ENCODE measurements at regions not wholly inside any gene's neighbourhood (a gene's known extent, or its start where the extent isn't known, plus 50 kb on each side); places are given as distances from the start of the nearest gene placed in this dataset.
A peak's percentile ranks its signal among the peaks of the same experiment; 100 is the strongest.

GRCh38 chr3:159925248-159925647, 63.4 kb upstream of the IL12A start:
- no peak overlapping the region for H3K4me3 ChIP-seq
- H3K4me1 ChIP-seq: peaks cover 0 to 38% (median 12%) of the 10 kb centered on the region in 4 donors
- H3K9me3 ChIP-seq: no peaks in the 10 kb centered on the region
- H3K27me3 ChIP-seq: no peaks in the 10 kb centered on the region
- H3K36me3 ChIP-seq: no peaks in the 10 kb centered on the region
- DNase-seq: no peak
- TF ChIP-seq CTCF (IDR thresholded peaks at IDR 0.05): no peak
- intact Hi-C loops (cut with DNase I; ENCODE audit: low total_unique reads): no loop called here
- no peak overlapping the region for H3K27ac ChIP-seq

- Histone ChIP-seq H3K9me3 (no peaks in the 10 kb centered on the region), H3K27me3 (no peaks in the 10 kb centered on the region), H3K36me3 (no peaks in the 10 kb centered on the region), H3K27ac (no peak overlapping the region), H3K4me3 (no peak overlapping the region), H3K4me1 (peaks cover 0 to 34% (median 12%) of the 10 kb centered on the region in 4 donors)
- no peak for TF ChIP-seq CTCF (IDR thresholded peaks at IDR 0.05)
- DNase-seq: no peak
- intact Hi-C loops (cut with DNase I; ENCODE audit: low total_unique reads): no loop called here
These were observed 62.1 kb upstream of the IL12A start for GRCh38 chr3:159926573-159926972.

GRCh38 chr3:159928071-159928491, 60.6 kb upstream of the IL12A start:
- H3K27ac ChIP-seq: peak overlapping the region; percentile 45 to 53
- no peak for TF ChIP-seq CTCF (IDR thresholded peaks at IDR 0.05)
- no peaks in the 10 kb centered on the region for H3K36me3 ChIP-seq
- no peaks in the 10 kb centered on the region for H3K9me3 ChIP-seq
- intact Hi-C loops (cut with DNase I; ENCODE audit: low total_unique reads): no loop called here
- no peak overlapping the region for H3K4me3 ChIP-seq
- H3K27me3 ChIP-seq: no peaks in the 10 kb centered on the region
- no peak for DNase-seq
- peaks cover 0 to 34% (median 12%) of the 10 kb centered on the region in 4 donors for H3K4me1 ChIP-seq

- intact Hi-C loops (cut with DNase I; ENCODE audit: low total_unique reads): no loop called here
- Histone ChIP-seq H3K27me3 (no peaks in the 10 kb centered on the region), H3K4me3 (no peak overlapping the region), H3K9me3 (peaks cover 0 to under 1% (median under 1%) of the 10 kb centered on the region in 3 donors), H3K4me1 (peaks cover 0 to 30% (median 12%) of the 10 kb centered on the region in 4 donors), H3K36me3 (no peaks in the 10 kb centered on the region), H3K27ac (peak overlapping the region; percentile 45 to 53)
- TF ChIP-seq CTCF (IDR thresholded peaks at IDR 0.05): no peak
- DNase-seq: no peak
These were observed 60.0 kb upstream of the IL12A start for GRCh38 chr3:159928666-159929065.

GRCh38 chr3:159929171-159930141, 59.2 kb upstream of the IL12A start:
- H3K27ac ChIP-seq: peak overlapping the region; percentile 45 to 53
- DNase-seq: no peak
- no peak overlapping the region for H3K4me3 ChIP-seq
- peaks cover 0 to 9% (median 8%) of the 10 kb centered on the region in 3 donors for H3K9me3 ChIP-seq
- no peaks in the 10 kb centered on the region for H3K36me3 ChIP-seq
- no peaks in the 10 kb centered on the region for H3K27me3 ChIP-seq
- H3K4me1 ChIP-seq: peaks cover 0 to 23% (median 12%) of the 10 kb centered on the region in 4 donors
- TF ChIP-seq CTCF (IDR thresholded peaks at IDR 0.05): no peak
- intact Hi-C loops (cut with DNase I; ENCODE audit: low total_unique reads): no loop called here
